Activated CD8-positive, alpha-beta memory T cell treated with anti-CD3 and anti-CD28 coated beads, Interleukin-2, amount 50 U/mL, for 1 hour (primary cell): ENCODE measurements at regions not wholly inside any gene's neighbourhood (a gene's known extent, or its start where the extent isn't known, plus 50 kb on each side); places are given as distances from the start of the nearest gene placed in this dataset.

Experiments used
- DNase-seq: peaks from one replicate; pipeline ENCODE4 v3.0.0-alpha.2; 2020; ENCODE audit errors: extremely low read depth

DNA sequence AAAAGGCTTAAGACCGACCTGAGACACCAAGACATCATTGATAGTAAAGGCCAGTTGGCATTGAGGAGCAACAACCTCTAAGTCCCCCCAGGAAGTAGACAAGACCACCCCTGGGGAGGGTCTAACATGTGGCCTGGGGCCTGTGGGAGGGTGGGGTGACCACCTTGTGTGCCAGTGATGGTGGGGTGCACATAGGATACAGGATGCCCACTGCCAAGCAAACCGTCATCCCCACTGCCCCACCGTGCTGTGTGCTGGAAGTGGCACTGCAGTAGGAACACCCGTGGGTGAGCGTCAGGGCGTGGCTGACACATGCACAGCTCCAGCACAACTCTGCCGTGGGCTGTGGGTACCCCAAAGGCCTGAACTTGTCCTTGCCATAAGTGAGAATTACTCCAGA is 84.3 kb upstream of the LGALSL start:
- no peak for DNase-seq

GRCh38 chr2:64371727-64372126 is 82.2 kb upstream of the LGALSL start:
- DNase-seq, result no peak

- DNase-seq, result no peak
Measured at GRCh38 chr2:64374686-64375085, 79.3 kb upstream of the LGALSL start.

DNA sequence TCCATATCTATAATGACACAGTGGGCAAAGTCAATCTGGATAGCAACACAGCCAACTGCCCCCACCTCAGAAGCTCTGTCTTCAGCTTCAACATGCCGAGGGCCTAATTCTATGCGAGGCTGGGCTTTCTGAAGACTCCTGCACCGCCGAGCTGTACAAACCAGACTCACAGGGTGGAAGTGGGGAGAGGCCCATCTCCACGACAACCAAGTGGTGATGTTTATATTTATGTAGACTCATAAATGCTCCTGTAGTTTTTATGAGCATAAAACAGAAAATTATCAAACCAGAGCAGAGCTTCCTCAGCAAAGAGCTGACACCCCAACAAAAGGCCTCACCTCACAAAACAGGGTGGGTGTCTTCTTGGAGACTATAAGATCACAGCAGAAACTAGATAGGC is 77.0 kb upstream of the LGALSL start:
- no peak for DNase-seq

- no peak for DNase-seq
Measured at GRCh38 chr2:64379186-64379585, 74.8 kb upstream of the LGALSL start.

DNA sequence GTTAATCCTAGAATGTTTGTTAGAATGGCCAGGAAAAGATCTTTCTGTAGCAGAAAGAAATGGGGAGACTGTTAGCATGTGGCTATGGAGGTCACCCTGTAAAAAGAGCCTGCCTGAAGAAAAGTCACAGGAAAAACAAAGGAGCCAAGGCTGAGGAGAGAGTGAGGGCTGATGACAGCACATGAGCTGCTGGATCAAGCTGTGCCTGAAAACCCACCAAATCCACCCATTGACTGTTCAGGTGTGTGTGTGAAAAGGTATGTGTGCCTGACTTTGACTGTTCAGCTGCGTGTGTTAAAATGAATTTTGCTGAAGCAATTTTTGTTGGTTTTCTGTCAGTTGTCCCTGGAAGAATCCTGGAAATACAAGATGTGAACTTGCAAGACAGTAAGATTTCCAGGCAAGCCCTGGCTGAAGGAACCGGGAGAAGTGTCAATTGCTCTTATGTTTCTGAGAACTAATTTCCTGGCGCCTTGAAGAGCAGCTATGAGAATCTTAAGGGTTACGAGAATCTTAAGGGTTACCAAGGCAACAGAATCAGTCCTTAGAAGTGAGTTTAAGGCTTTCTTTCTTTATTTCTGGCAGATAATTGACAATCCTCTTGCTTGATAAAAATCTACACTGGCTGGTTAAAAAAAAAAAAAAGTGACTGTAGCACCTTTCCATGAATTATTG is 73.0 kb upstream of the LGALSL start:
- no peak for DNase-seq

- DNase-seq, result no peak
Measured at GRCh38 chr2:64383016-64383591, 70.9 kb upstream of the LGALSL start.

GRCh38 chr2:64383881-64384280 is 70.1 kb upstream of the LGALSL start:
- DNase-seq, result no peak

- DNase-seq, result no peak
Measured at GRCh38 chr2:64386676-64387075, 67.3 kb upstream of the LGALSL start.

DNA sequence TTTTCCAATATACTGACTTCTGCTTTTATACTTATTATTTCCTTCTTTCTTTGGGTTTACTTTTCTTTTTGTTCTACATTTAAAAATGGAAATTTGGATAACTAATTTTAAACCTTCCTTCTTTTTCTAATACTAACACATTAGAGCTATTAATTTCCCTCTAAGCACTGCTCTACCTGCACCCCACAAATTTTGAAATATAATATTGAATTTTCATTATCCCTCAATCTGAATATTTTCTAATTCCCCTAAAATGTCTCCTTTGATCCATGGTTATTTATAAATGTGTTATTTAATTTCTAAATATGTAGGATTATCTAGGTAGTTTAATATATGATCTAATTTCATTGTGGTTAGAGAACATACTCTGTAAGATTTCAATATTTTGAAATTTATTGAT is 63.4 kb upstream of the LGALSL start:
- no peak for DNase-seq

DNA sequence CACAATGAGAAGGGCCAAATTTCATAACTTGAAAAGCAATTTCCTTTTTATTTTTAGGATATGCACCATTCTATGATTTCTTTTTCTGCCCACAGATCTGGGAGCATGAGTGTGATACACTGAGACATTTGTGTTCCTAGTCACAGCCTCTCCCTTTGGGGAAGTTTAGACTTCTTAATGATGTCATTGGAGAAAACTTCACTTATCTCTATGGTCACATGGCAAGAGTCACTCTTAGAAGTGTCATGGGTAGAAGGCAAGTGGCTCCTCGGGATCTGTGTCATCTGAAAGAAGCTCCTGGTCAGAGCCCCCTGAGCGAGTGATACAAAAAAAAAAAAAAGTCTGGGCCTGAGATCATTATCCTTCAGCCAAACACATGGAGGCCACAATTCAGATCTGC is 62.5 kb upstream of the LGALSL start:
- DNase-seq, result no peak

GRCh38 chr2:64391940-64392339 is 62.0 kb upstream of the LGALSL start:
- DNase-seq, result no peak

- no peak for DNase-seq
Measured at GRCh38 chr2:64392529-64392928, 61.4 kb upstream of the LGALSL start.

GRCh38 chr2:64393383-64394010 is 60.5 kb upstream of the LGALSL start:
- no peak for DNase-seq

DNA sequence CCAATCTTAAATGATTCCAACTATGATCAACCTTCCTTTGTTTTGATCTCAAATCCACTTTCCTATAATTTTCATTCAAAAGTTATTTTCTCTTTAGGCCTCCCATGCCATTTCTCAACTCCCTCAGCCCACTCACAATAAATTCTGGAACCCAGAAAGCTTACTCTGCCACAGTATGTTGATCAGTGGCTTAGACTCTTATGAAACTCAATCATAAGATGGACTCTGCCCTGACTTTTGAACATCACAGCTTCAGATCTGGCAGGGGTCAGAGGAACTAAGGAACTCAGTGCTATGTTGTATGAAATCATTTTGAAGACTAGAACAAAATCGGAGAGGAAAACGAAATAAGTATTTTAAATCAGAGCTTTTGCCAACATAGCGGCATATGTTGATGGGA is 59.8 kb upstream of the LGALSL start:
- DNase-seq, result no peak

DNA sequence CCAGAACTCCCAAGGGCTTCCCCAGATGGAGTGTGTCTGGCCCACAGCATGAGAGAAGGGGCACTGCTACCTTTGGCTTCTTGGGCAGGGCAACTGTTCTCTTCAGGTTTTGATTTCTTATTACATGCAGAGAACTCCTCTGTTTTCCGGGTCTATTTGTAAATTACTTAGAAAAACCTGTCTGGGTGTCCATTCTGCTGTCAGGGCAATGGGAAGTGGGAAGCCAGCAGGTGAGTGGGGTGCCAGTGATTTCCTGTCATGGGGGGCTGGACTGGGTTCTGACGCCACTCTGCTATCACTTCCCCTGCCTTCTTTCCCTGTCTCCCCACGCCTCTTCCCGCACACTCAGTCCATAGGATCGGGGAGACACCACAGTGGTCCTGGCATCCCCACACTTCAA is 58.0 kb upstream of the LGALSL start:
- no peak for DNase-seq

GRCh38 chr2:64396551-64396950 is 57.4 kb upstream of the LGALSL start:
- no peak for DNase-seq

DNA sequence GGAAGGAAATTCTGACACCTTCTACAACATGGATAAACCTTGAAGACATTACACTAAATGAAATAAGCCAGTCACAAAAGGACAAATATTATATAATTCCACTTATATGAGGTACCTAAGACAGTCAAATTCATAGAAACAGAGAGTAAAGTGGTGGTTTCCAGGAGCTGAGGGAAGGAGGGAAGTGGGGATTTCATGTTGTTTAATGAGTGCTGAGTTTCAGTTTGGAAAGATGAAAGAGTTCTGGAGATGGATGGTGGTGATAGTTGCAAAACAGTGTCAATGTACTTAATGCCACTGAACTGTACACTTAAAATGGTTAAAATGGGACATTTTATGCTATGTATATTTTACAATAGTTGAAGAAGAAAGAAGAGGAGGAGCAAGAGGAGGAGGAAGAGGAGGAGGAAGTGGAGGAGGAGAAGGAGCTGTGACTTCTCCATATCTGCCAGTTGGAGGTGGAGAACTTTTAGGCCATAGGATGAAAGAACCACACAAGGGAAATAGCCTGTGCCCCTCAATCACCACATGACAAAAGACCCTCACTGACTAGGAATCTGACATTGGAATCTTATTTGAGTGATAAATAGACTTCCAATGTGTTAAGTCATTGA is 55.3 kb upstream of the LGALSL start:
- DNase-seq, result no peak

DNA sequence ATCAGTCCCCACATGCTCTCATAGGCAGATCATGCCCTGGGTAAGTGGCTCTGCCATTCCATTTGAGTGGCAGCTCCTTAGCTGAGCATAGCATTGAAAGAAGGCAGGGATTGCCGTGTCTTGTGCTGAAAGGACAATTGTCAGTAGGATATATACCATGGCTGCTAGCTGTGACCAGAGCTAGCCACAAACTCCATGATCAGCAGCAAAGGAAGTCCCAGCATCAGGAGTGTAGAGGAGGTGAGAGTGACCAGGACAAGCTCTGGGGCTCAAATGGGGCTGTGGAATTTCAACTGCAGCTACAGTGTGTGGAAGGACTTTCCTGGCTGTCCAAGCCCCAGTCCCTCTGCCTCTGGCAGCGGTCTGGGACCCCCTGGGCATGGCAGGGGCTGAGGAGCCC is 54.4 kb upstream of the LGALSL start:
- no peak for DNase-seq

- DNase-seq, result no peak
Measured at GRCh38 chr2:64400105-64400728, 53.7 kb upstream of the LGALSL start.

GRCh38 chr2:64400733-64401528 is 53.0 kb upstream of the LGALSL start:
- no peak for DNase-seq

- no peak for DNase-seq
Measured at GRCh38 chr2:64401529-64401880, 52.5 kb upstream of the LGALSL start.
